Esophagus squamous epithelium (tissue), 4 donors: ENCODE measurements at regions not wholly inside any gene's neighbourhood (a gene's known extent, or its start where the extent isn't known, plus 50 kb on each side); places are given as distances from the start of the nearest gene placed in this dataset.

Experiments
- POLR2A ChIP-seq, 4 donors: fragments of 450-650 bp; IDR thresholded peaks; one replicate each; pipeline ENCODE4 v1.6.1; 2017; ENCODE audit warnings: antibody characterized with exemption in 4 of 4, mild to moderate bottlenecking in 4 of 4, moderate library complexity in 3 of 4
- TF ChIP-seq, protein P1 (sequence below), 6 experiments: fragments of 450-650 bp in 4 of 6; fragments of 200-600 bp in 2 of 6; sonication (generic) in 2 of 6; IDR thresholded peaks; one replicate each; pipeline ENCODE4 v1.5.1; 2016 to 2019; ENCODE audit warnings: antibody characterized with exemption in 6 of 6, mild to moderate bottlenecking in 4 of 6, moderate library complexity in 4 of 6

DNA sequence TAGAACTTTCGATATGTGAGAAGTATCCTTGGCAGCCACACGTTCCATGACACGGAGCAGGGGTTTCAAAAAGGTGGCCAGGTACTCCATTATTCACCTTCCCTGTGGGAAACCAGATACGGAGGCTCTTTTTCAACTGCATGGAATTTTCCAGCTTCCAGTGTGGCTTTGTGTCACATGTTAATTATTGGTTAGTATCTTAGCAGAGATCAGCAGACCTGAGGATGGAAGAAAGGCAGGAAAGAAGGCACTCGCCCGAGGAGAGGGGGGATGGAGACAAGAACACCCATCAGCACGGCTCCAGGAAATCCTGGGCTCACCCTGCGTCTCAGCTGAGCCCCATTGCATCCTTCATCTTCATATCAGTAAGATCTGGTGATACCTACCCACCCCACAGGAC, 115.5 kb downstream of the PXDC1 start:
- TF ChIP-seq POLR2A (IDR thresholded peaks at IDR 0.05): no peak
- TF ChIP-seq, protein P1, sequence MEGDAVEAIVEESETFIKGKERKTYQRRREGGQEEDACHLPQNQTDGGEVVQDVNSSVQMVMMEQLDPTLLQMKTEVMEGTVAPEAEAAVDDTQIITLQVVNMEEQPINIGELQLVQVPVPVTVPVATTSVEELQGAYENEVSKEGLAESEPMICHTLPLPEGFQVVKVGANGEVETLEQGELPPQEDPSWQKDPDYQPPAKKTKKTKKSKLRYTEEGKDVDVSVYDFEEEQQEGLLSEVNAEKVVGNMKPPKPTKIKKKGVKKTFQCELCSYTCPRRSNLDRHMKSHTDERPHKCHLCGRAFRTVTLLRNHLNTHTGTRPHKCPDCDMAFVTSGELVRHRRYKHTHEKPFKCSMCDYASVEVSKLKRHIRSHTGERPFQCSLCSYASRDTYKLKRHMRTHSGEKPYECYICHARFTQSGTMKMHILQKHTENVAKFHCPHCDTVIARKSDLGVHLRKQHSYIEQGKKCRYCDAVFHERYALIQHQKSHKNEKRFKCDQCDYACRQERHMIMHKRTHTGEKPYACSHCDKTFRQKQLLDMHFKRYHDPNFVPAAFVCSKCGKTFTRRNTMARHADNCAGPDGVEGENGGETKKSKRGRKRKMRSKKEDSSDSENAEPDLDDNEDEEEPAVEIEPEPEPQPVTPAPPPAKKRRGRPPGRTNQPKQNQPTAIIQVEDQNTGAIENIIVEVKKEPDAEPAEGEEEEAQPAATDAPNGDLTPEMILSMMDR (IDR thresholded peaks at IDR 0.05): no peak
